ENCODE measurements at regions not wholly inside any gene's neighbourhood (a gene's known extent, or its start where the extent isn't known, plus 50 kb on each side); places are given as distances from the start of the nearest gene placed in this dataset.
"Not testable (repeated sequence)": the region's sequence is repeated elsewhere in the genome, so short reads cannot be mapped to it uniquely, and the experiment has no call there.

DNA sequence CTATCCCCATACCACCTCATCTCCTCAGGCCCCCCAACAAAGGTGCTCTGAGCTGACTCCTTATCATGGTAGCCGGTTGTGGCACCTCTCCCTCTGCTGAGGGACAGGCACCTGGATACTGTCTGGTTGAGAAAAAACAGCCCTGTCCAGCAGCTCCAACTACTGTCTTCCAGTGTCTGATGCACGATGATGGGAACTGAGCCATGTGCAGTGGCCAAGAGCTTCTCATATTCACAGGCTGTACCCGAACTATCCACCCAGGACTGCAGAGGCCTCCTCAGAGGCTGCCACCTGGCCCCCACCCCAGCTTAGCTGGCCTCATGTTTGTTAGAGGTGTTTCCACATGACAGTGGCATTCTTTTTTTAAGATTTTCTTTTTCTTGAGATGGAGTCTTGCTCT, 149.9 kb downstream of the BCL2L11 start:
- CTCF ChIA-PET; H3K27ac Mint-ChIP-seq; H3K36me3 Mint-ChIP-seq; DNase-seq; H3K27ac ChIP-seq (ENCODE audit: low read depth, low read length); H3K4me1 Mint-ChIP-seq; H3K27me3 ChIP-seq (ENCODE audit: insufficient read depth, low read length, poor library complexity, severe bottlenecking); H3K4me3 ChIP-seq (ENCODE audit: low read length); POLR2A ChIA-PET; H3K27me3 Mint-ChIP-seq; H3K9me3 ChIP-seq (ENCODE audit: low read length); H3K4me3 Mint-ChIP-seq; H3K36me3 ChIP-seq (ENCODE audit: insufficient read depth, low read length); H3K4me1 ChIP-seq (ENCODE audit: insufficient read depth, low read length); H3K9me3 Mint-ChIP-seq: not testable (repeated sequence)

DNA sequence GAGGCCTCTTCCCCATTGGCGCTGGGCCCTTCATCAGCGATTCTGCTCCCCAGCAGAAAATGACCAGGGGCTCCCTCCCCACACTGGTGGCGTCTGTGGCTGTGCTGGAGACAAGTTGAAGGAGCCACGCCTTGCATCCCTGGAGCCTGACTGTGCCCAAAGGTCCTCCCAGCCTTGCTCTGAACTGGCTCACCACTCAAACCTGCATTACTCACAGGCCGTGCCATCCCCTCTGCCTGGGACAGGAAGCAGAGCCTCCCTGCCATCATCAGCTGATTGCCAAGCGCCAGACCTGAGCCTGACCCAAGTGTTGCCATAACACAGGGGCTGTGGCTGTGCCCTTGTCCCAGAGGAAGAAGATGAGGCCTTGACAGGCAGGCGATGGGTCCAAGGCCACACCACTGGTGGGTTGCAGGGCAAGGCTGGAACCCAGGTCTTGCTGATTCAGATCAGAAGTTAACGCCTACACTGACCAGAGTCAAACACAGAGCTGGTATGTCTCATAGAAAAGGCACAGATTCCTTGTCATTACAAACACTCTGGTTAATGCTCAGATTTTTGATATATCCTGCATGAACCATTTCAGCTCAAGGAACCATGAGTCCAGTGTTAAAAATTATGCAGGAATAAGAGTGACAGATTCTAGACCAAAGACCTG, 151.1 kb downstream of the BCL2L11 start:
- H3K36me3 ChIP-seq (ENCODE audit: insufficient read depth, low read length); H3K9me3 Mint-ChIP-seq; H3K27ac ChIP-seq (ENCODE audit: low read depth, low read length); H3K4me3 ChIP-seq (ENCODE audit: low read length); CTCF ChIA-PET; H3K4me3 Mint-ChIP-seq; H3K27me3 Mint-ChIP-seq; H3K27me3 ChIP-seq (ENCODE audit: insufficient read depth, low read length, poor library complexity, severe bottlenecking); H3K4me1 ChIP-seq (ENCODE audit: insufficient read depth, low read length); POLR2A ChIA-PET; H3K9me3 ChIP-seq (ENCODE audit: low read length); H3K4me1 Mint-ChIP-seq; DNase-seq; H3K27ac Mint-ChIP-seq; H3K36me3 Mint-ChIP-seq: not testable (repeated sequence)

DNA sequence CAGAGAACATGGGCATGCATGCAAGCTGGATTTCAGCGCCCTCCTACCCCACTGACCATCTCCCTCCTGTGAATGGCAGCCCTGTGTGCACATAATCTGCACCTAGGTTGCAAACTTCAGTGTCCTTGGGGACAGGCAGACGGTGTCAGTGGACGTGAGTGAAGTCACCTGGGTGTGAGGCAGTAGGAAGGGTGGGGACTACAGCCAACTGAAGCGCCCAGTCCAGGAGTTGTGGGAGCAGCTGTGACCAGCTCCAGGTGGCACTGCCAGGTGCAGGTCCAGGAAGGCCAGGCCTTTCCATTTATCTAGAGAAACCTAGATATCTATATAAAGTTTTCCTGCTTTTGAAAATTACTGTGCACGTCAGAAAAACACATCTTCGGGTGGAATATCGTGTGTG, 152.3 kb downstream of the BCL2L11 start:
- H3K27ac ChIP-seq (ENCODE audit: low read depth, low read length); H3K9me3 Mint-ChIP-seq; H3K4me1 ChIP-seq (ENCODE audit: insufficient read depth, low read length); H3K4me1 Mint-ChIP-seq; H3K9me3 ChIP-seq (ENCODE audit: low read length); H3K36me3 Mint-ChIP-seq; H3K4me3 Mint-ChIP-seq; POLR2A ChIA-PET; H3K4me3 ChIP-seq (ENCODE audit: low read length); H3K27me3 Mint-ChIP-seq; CTCF ChIA-PET; H3K27ac Mint-ChIP-seq; H3K27me3 ChIP-seq (ENCODE audit: insufficient read depth, low read length, poor library complexity, severe bottlenecking); H3K36me3 ChIP-seq (ENCODE audit: insufficient read depth, low read length); DNase-seq: not testable (repeated sequence)

DNA sequence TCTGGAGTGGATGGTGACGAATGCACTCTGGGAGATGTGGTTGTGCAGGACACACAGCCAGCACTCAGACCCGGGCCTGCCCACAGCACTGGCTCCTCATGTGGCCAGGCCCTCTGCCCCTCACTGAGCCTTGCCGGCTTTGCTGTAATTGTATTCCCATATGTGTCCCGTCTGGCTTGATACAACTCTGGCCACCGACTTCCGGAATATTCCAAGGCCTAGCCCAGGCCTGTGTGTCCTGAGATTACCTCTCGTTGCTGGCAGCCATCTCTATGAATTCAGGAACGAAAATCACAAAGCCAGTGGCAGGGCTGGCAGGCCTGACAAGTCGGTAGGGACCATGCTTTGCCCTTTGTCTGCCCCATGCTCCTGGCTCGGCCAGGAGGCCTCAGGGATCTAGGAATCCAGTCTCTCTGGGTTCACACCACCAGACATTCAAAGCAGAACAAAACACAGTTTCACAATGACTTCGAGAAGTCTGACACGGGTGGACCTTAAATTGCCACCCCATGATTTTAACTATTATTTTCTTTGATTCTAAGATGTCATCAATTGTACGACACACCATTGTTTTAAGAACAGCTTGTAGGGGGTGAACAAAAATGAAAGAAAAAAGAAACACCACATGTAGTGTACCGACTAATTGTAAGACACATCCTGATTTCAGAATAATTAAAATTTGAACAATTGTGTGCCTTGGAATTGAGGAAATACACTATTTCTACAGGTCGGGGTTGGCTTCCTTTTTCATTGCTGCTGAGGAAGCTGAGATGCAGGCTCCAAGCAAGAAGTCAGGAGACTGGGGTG, 154.5 kb downstream of the BCL2L11 start:
- H3K27ac Mint-ChIP-seq; POLR2A ChIA-PET; H3K4me1 Mint-ChIP-seq; DNase-seq; H3K36me3 Mint-ChIP-seq; H3K4me3 Mint-ChIP-seq; H3K4me3 ChIP-seq (ENCODE audit: low read length); H3K27ac ChIP-seq (ENCODE audit: low read depth, low read length); CTCF ChIA-PET; H3K27me3 Mint-ChIP-seq; H3K27me3 ChIP-seq (ENCODE audit: insufficient read depth, low read length, poor library complexity, severe bottlenecking); H3K9me3 ChIP-seq (ENCODE audit: low read length); H3K4me1 ChIP-seq (ENCODE audit: insufficient read depth, low read length); H3K36me3 ChIP-seq (ENCODE audit: insufficient read depth, low read length); H3K9me3 Mint-ChIP-seq: not testable (repeated sequence)

DNA sequence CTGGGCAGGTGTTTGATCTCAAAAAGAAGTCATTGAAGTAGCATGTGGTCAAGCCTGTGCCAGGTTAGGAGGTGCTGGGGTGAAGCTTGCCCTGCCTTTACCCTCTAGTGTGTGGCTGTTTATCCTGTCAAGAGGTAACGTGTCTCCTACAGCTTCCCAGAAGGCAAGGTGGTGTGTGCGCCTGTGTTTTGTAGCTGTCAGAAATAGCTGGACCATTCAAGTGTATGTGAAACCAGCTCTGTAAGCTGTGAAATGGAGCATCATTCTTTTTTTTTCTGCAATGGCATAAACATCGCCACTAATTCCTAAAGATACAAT, 155.1 kb downstream of the BCL2L11 start:
- H3K27me3 Mint-ChIP-seq, CTCF ChIA-PET, POLR2A ChIA-PET: not testable (repeated sequence)

DNA sequence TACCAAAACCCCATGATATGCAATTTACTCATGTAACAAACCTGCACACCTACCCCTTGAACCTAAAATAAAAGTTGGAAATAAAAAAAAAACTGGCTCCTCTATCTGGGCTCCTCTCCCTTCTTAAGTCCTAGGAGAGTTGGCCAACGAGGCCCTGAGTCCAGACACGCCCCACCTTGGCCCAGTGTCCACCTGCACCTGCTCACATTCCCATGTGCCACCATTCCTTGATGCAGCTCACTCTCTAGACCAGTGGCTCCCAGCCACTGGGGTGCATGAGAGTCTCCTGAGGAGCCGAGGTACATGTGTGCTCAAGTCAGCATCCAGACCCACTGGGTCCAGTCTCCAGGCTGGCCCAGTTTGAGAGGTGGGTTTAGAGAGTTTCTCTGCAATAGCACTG, 157.4 kb downstream of the BCL2L11 start:
- POLR2A ChIA-PET; H3K9me3 ChIP-seq (ENCODE audit: low read length); H3K36me3 Mint-ChIP-seq; H3K27ac ChIP-seq (ENCODE audit: low read depth, low read length); H3K9me3 Mint-ChIP-seq; H3K4me3 Mint-ChIP-seq; H3K27me3 ChIP-seq (ENCODE audit: insufficient read depth, low read length, poor library complexity, severe bottlenecking); H3K4me3 ChIP-seq (ENCODE audit: low read length); H3K4me1 Mint-ChIP-seq; H3K27me3 Mint-ChIP-seq; DNase-seq; H3K4me1 ChIP-seq (ENCODE audit: insufficient read depth, low read length); H3K36me3 ChIP-seq (ENCODE audit: insufficient read depth, low read length); H3K27ac Mint-ChIP-seq; CTCF ChIA-PET: not testable (repeated sequence)

More for the DNA sequence above, 155.1 kb downstream of the BCL2L11 start:
- H3K27me3 ChIP-seq (ENCODE audit: insufficient read depth, low read length, poor library complexity, severe bottlenecking); H3K36me3 ChIP-seq (ENCODE audit: insufficient read depth, low read length); H3K4me3 ChIP-seq (ENCODE audit: low read length); H3K4me1 ChIP-seq (ENCODE audit: insufficient read depth, low read length); DNase-seq; H3K9me3 Mint-ChIP-seq; H3K4me1 Mint-ChIP-seq; H3K27ac Mint-ChIP-seq; H3K4me3 Mint-ChIP-seq; H3K9me3 ChIP-seq (ENCODE audit: low read length); H3K27ac ChIP-seq (ENCODE audit: low read depth, low read length); H3K36me3 Mint-ChIP-seq: not testable (repeated sequence)

DNA sequence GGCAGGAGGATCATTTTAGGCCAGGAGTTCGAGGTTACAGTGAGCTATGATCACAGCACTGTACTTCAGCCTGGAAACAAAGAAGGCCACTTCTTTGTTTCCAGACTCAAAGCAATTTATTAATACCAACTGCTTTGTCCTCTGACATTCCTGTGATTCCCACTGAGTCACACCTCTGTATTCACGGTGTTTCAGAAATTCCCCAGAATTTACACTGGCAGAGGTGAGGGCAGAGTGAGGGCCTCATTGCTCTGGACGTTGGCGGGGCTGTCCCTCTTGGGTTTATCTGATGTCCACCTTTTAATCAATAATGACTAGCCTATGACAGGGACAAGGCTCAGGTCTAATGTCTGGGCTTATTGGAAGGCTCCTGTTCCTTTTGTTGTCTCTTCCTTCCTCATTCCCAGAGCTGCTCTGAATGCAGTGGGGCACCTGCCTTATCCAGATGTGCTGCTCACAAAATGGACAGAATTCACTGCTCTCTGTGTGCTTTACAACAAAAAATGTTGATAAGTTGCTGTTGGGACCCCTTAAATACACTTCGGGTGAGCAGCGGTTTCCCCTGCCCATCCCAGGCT, 160.1 kb downstream of the BCL2L11 start:
- H3K4me1 ChIP-seq (ENCODE audit: insufficient read depth, low read length); POLR2A ChIA-PET; H3K4me3 ChIP-seq (ENCODE audit: low read length); H3K9me3 Mint-ChIP-seq; H3K36me3 ChIP-seq (ENCODE audit: insufficient read depth, low read length); H3K27me3 ChIP-seq (ENCODE audit: insufficient read depth, low read length, poor library complexity, severe bottlenecking); H3K27ac ChIP-seq (ENCODE audit: low read depth, low read length); H3K27ac Mint-ChIP-seq; H3K27me3 Mint-ChIP-seq; H3K4me3 Mint-ChIP-seq; H3K4me1 Mint-ChIP-seq; H3K36me3 Mint-ChIP-seq; H3K9me3 ChIP-seq (ENCODE audit: low read length); DNase-seq; CTCF ChIA-PET: not testable (repeated sequence)

DNA sequence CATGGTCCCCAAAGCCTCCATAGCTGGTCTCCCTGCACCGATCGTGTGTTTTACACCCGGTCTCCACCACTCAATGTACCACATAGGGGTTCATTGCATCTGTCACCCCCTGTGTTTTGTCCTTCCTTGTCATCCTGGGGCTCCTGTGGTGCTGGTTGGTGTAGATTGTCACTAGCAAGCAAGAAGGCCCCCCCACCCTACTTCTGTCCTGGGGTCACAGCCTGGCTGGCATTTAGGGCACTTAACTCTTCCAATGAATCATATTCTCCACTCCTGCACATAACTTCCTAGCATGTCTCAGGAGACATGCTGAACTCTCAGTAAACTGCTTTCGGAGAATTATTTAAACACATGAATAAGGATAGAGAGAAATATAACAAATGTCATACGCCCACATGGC, 161.4 kb downstream of the BCL2L11 start:
- H3K36me3 ChIP-seq (ENCODE audit: insufficient read depth, low read length); H3K9me3 Mint-ChIP-seq; H3K36me3 Mint-ChIP-seq; H3K4me1 ChIP-seq (ENCODE audit: insufficient read depth, low read length); DNase-seq; H3K9me3 ChIP-seq (ENCODE audit: low read length); H3K4me3 Mint-ChIP-seq; H3K27me3 ChIP-seq (ENCODE audit: insufficient read depth, low read length, poor library complexity, severe bottlenecking); H3K27ac Mint-ChIP-seq; H3K27me3 Mint-ChIP-seq; H3K4me3 ChIP-seq (ENCODE audit: low read length); POLR2A ChIA-PET; H3K27ac ChIP-seq (ENCODE audit: low read depth, low read length); CTCF ChIA-PET; H3K4me1 Mint-ChIP-seq: not testable (repeated sequence)

Data from CD8-positive, alpha-beta memory T cell (primary cell).